Upper lobe of left lung (tissue), 6 donors: ENCODE measurements at regions not wholly inside any gene's neighbourhood (a gene's known extent, or its start where the extent isn't known, plus 50 kb on each side); places are given as distances from the start of the nearest gene placed in this dataset.

Experiments
- ATAC-seq, 2 donors: fragments of 200-7000 bp; cut with Tn5 transposase; one replicate each; pipeline ENCODE4 v1.9.1; 2022; ENCODE audit warnings: mild to moderate bottlenecking in 2 of 2, moderate library complexity in 2 of 2; ENCODE audit not compliant: low FRiP score in 2 of 2
- DNase-seq, 2 donors: peaks; one replicate each; pipeline ENCODE4 v3.0.0-alpha.2; 2019 to 2020
- H3K27ac ChIP-seq, 4 donors: fragments of 200-600 bp; sonication (generic); one replicate each; pipeline ENCODE4 v1.5.1; 2016 to 2019
- H3K27me3 ChIP-seq, 4 donors: fragments of 200-600 bp; sonication (generic); one replicate each; pipeline ENCODE4 v1.5.1; 2017 to 2019
- H3K36me3 ChIP-seq, 4 donors: fragments of 200-600 bp; sonication (generic); one replicate each; pipeline ENCODE4 v1.5.1; 2016 to 2019
- H3K4me1 ChIP-seq, 4 donors: fragments of 200-600 bp; sonication (generic); one replicate each; pipeline ENCODE4 v1.5.1; 2018 to 2019
- H3K4me3 ChIP-seq, 4 donors: fragments of 200-600 bp; sonication (generic); one replicate each; pipeline ENCODE4 v1.5.1; 2017 to 2019; ENCODE audit warnings: mild to moderate bottlenecking in 2 of 4, moderate library complexity in 1 of 4
- H3K9me3 ChIP-seq, 4 donors: fragments of 200-600 bp; sonication (generic); one replicate each; pipeline ENCODE4 v1.5.1; 2018 to 2019
- EP300 ChIP-seq, 4 donors: sonication (generic); formaldehyde crosslinking; IDR thresholded peaks; one replicate each; pipeline ENCODE4 v1.5.1; 2017; ENCODE audit warnings: antibody characterized with exemption in 4 of 4, control low read depth in 2 of 4
- POLR2A ChIP-seq, 4 donors: fragments of 450-650 bp; IDR thresholded peaks; one replicate each; pipeline ENCODE4 v1.5.1; 2016 to 2017; ENCODE audit warnings: antibody characterized with exemption in 4 of 4, mild to moderate bottlenecking in 2 of 4
- POLR2AphosphoS5 ChIP-seq, 2 donors: sonication (generic); formaldehyde crosslinking; IDR thresholded peaks; one replicate each; pipeline ENCODE4 v1.5.1; 2017; ENCODE audit warnings: antibody characterized with exemption in 2 of 2
- WGBS, 2 donors: methylation state at CpG; one replicate each; pipeline ENCODE4 v1.1.5; 2017 to 2018; 5-methylcytosine and 5-hydroxymethylcytosine counted together
- TF ChIP-seq, protein P1 (sequence below), 6 experiments: fragments of 450-650 bp in 4 of 6; fragments of 200-600 bp in 2 of 6; sonication (generic) in 2 of 6; IDR thresholded peaks; one replicate each; pipeline ENCODE4 v1.5.1; 2016 to 2019; ENCODE audit warnings: antibody characterized with exemption in 6 of 6
- donor health status: DM: no; HTN: no; CAD: no; lungs with moderate emphysema.
- donor health status: DM: no; HTN: yes; CAD: no; lungs with severe emphysema.

DNA sequence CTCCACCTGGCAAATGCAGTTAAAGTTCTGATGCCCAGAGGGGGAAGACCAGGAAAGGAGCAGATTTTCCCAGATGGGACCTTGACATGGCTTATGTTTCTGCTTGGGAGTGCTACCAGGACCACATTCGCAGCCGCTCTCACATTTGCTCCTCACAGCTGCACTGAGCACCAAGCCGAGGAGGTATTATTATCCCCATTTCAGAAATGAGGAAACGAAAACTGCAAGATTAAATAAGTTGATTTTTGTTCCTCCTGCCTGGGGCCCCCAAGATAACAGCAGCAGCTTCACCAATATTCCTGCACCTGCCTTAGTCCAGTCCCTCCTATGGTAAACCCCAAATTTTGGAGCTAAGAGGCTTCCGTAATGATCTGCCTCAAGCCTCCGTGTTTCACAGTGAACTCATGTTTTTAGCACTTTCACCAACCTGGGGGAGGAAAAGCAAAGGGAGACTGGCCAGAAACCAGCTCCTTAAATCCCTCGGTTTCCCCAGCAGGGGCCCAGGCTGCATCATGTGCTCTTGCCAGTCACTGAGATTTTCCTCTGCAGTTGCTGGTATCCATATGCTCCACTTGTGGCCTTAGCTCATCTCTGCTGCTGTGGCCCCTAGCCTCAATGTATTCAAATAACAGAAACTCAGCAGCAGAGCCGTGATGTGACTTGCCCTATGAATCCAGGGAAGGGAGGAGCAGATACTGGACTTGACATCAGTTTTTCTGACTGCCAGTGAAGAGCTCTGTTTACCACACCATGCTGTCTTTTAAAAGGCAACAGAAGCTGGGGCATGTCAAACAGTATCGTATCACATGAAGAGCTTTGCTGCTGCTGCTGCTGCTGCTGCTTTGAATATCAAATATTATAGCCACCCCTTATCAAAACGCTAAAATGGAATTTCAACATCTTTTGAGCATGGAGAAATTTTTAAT, 95.5 kb upstream of the KLHL13 start:
- Histone ChIP-seq H3K27me3 (no peaks in the 10 kb centered on the region), H3K9me3 (no peaks in the 10 kb centered on the region), H3K27ac (no peak overlapping the region), H3K36me3 (no peaks in the 10 kb centered on the region), H3K4me3 (no peak overlapping the region), H3K4me1 (no peaks in the 10 kb centered on the region)
- TF ChIP-seq EP300 (IDR thresholded peaks at IDR 0.05): no peak
- ATAC-seq (no peak), DNase-seq (no peak)
- 64 to 83% methylated on average over 7 to 10 of the region's 10 CpGs for WGBS, 2 donors

GRCh38 chrX:118212817-118213183, 96.2 kb upstream of the KLHL13 start:
- WGBS, 2 donors: 33 to 39% methylated on average over 2 of the region's 2 CpGs
- TF ChIP-seq, protein P1, sequence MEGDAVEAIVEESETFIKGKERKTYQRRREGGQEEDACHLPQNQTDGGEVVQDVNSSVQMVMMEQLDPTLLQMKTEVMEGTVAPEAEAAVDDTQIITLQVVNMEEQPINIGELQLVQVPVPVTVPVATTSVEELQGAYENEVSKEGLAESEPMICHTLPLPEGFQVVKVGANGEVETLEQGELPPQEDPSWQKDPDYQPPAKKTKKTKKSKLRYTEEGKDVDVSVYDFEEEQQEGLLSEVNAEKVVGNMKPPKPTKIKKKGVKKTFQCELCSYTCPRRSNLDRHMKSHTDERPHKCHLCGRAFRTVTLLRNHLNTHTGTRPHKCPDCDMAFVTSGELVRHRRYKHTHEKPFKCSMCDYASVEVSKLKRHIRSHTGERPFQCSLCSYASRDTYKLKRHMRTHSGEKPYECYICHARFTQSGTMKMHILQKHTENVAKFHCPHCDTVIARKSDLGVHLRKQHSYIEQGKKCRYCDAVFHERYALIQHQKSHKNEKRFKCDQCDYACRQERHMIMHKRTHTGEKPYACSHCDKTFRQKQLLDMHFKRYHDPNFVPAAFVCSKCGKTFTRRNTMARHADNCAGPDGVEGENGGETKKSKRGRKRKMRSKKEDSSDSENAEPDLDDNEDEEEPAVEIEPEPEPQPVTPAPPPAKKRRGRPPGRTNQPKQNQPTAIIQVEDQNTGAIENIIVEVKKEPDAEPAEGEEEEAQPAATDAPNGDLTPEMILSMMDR (IDR thresholded peaks at IDR 0.05): no peak
- TF ChIP-seq POLR2AphosphoS5 (IDR thresholded peaks at IDR 0.05): no peak
- no peak for TF ChIP-seq POLR2A (IDR thresholded peaks at IDR 0.05)
- no peak for TF ChIP-seq EP300 (IDR thresholded peaks at IDR 0.05)
- H3K9me3 ChIP-seq: no peaks in the 10 kb centered on the region

DNA sequence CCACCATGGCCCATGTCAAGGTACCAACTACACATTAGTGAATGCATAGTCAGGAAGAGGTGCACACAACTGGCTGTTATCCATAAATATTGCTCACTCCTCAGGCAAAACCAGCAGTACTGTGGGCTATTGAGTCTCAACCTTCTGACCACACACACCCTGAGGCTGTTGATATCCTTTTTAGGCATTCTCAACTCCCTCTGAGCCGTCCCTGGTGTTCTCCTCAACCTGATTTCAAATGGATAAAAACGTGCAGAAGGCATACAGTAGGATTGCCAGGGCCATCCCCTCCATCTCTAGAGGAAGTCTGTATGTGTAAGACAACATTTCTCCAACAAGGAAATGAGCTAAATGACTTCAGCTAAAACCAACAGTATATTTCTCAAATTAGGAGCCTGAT, 98.7 kb upstream of the KLHL13 start:
- no peak overlapping the region for H3K4me3 ChIP-seq
- H3K27me3 ChIP-seq: no peaks in the 10 kb centered on the region
- DNase-seq: no peak
- 26 to 34% methylated on average over 2 of the region's 2 CpGs for WGBS, 2 donors
- ATAC-seq: no peak
- H3K27ac ChIP-seq: no peak overlapping the region
- H3K4me1 ChIP-seq: no peaks in the 10 kb centered on the region
- TF ChIP-seq EP300 (IDR thresholded peaks at IDR 0.05) (no peak), POLR2A (IDR thresholded peaks at IDR 0.05) (no peak), POLR2AphosphoS5 (IDR thresholded peaks at IDR 0.05) (no peak)
- TF ChIP-seq, protein P1 (IDR thresholded peaks at IDR 0.05): no peak
- no peaks in the 10 kb centered on the region for H3K9me3 ChIP-seq
- no peaks in the 10 kb centered on the region for H3K36me3 ChIP-seq

More at GRCh38 chrX:118212817-118213183, 96.2 kb upstream of the KLHL13 start:
- Histone ChIP-seq H3K4me1 (no peaks in the 10 kb centered on the region), H3K4me3 (no peak overlapping the region), H3K27me3 (no peaks in the 10 kb centered on the region), H3K36me3 (no peaks in the 10 kb centered on the region), H3K27ac (no peak overlapping the region)
- ATAC-seq (no peak), DNase-seq (no peak)

DNA sequence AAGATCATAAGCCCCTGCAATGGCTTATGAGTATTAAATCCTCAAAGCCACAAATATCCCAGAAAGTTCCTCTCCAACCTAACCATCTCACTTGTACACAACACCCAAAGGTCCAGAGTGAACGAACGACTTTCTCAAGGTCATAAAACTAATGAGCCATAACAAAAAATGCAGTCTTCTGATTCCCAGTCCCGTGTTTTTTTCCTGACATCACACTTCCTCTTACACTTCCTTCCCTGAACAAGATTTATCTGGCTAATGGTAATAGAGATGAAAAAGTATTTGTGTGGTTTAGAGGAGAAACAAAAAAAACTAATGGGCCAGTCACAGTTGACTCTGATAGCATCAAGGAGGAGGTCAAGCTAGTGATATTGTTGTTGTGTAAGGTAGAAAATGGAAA, 99.5 kb upstream of the KLHL13 start:
- no peak overlapping the region for H3K4me3 ChIP-seq
- DNase-seq (no peak), ATAC-seq (no peak)
- no peaks in the 10 kb centered on the region for H3K4me1 ChIP-seq
- no peaks in the 10 kb centered on the region for H3K27me3 ChIP-seq
- no peaks in the 10 kb centered on the region for H3K9me3 ChIP-seq
- H3K27ac ChIP-seq: no peak overlapping the region
- H3K36me3 ChIP-seq: no peaks in the 10 kb centered on the region
- no peak for TF ChIP-seq EP300 (IDR thresholded peaks at IDR 0.05)
- TF ChIP-seq POLR2A (IDR thresholded peaks at IDR 0.05): no peak
- TF ChIP-seq POLR2AphosphoS5 (IDR thresholded peaks at IDR 0.05): no peak
- TF ChIP-seq, protein P1 (IDR thresholded peaks at IDR 0.05): no peak
- WGBS, 2 donors: 21 to 22% methylated on average over 3 of the region's 3 CpGs

- no peak for DNase-seq
- TF ChIP-seq POLR2AphosphoS5 (IDR thresholded peaks at IDR 0.05) (no peak), EP300 (IDR thresholded peaks at IDR 0.05) (no peak), POLR2A (IDR thresholded peaks at IDR 0.05) (no peak)
- TF ChIP-seq, protein P1 (IDR thresholded peaks at IDR 0.05): no peak
These were observed 99.9 kb upstream of the KLHL13 start for GRCh38 chrX:118216509-118216908.

More at GRCh38 chrX:118216509-118216908, 99.9 kb upstream of the KLHL13 start:
- no peaks in the 10 kb centered on the region for H3K27me3 ChIP-seq
- H3K36me3 ChIP-seq: no peaks in the 10 kb centered on the region
- H3K4me1 ChIP-seq: no peaks in the 10 kb centered on the region
- no peaks in the 10 kb centered on the region for H3K9me3 ChIP-seq
- H3K27ac ChIP-seq: no peak overlapping the region
- H3K4me3 ChIP-seq: no peak overlapping the region
- WGBS, 2 donors: 34 to 65% methylated on average over 2 to 5 of the region's 5 CpGs
- ATAC-seq: peak in 1 of 2 donors; percentile 22
